Fibroblast of mammary gland (primary cell): ENCODE measurements at regions not wholly inside any gene's neighbourhood (a gene's known extent, or its start where the extent isn't known, plus 50 kb on each side); places are given as distances from the start of the nearest gene placed in this dataset.

Source experiments
- DNase-seq: peaks from one replicate; pipeline ENCODE4 v3.0.0-alpha.2; 2010; ENCODE audit warnings: low read depth
- H3K4me3 ChIP-seq: 2 replicates; pipeline ENCODE4 v1.5.1; 2011; ENCODE audit warnings: low read depth, mild to moderate bottlenecking, low read length, moderate library complexity; ENCODE audit not compliant: control insufficient read depth
- CTCF ChIP-seq: conservative IDR thresholded peaks from 2 replicates; pipeline ENCODE4 v1.5.1; 2011; ENCODE audit warnings: low read depth, low read length, inconsistent platforms; ENCODE audit not compliant: control insufficient read depth, insufficient read depth

- no peak overlapping the region for H3K4me3 ChIP-seq
- no peak for DNase-seq
- no peak for TF ChIP-seq CTCF
Observed at GRCh38 chr2:154591294-154591820, 107.1 kb upstream of the KCNJ3 start.

GRCh38 chr2:154599189-154599588 is 99.3 kb upstream of the KCNJ3 start:
- no peak overlapping the region for H3K4me3 ChIP-seq
- TF ChIP-seq CTCF, result no peak
- no peak for DNase-seq

GRCh38 chr2:154600927-154601494 is 97.5 kb upstream of the KCNJ3 start:
- DNase-seq, result no peak
- no peak for TF ChIP-seq CTCF

GRCh38 chr2:154603682-154604081 is 94.8 kb upstream of the KCNJ3 start:
- TF ChIP-seq CTCF, result no peak
- no peak for DNase-seq
- no peak overlapping the region for H3K4me3 ChIP-seq

More at GRCh38 chr2:154600927-154601494, 97.5 kb upstream of the KCNJ3 start:
- H3K4me3 ChIP-seq, result no peak overlapping the region

GRCh38 chr2:154608438-154608837 is 90.1 kb upstream of the KCNJ3 start:
- no peak for DNase-seq
- no peak overlapping the region for H3K4me3 ChIP-seq
- no peak for TF ChIP-seq CTCF

- DNase-seq, result no peak
- H3K4me3 ChIP-seq, result no peak overlapping the region
- no peak for TF ChIP-seq CTCF
Observed at GRCh38 chr2:154614906-154615305, 83.6 kb upstream of the KCNJ3 start.

- TF ChIP-seq CTCF, result no peak
- DNase-seq, result no peak
Observed at GRCh38 chr2:154616659-154617058, 81.8 kb upstream of the KCNJ3 start.

More at GRCh38 chr2:154616659-154617058, 81.8 kb upstream of the KCNJ3 start:
- no peak overlapping the region for H3K4me3 ChIP-seq
